ENCODE measurements at regions not wholly inside any gene's neighbourhood (a gene's known extent, or its start where the extent isn't known, plus 50 kb on each side); places are given as distances from the start of the nearest gene placed in this dataset.

- no peak for DNase-seq (ENCODE audit: low read depth)
Measured at GRCh38 chr15:58329781-58330671, 101.8 kb upstream of the LIPC start.

GRCh38 chr15:58330741-58331559 lies 100.8 kb upstream of the LIPC start:
- no peak for DNase-seq (ENCODE audit: low read depth)

- no peak for DNase-seq (ENCODE audit: low read depth)
Measured at GRCh38 chr15:58331560-58331912, 100.3 kb upstream of the LIPC start.

GRCh38 chr15:58331913-58332675 lies 99.7 kb upstream of the LIPC start:
- DNase-seq (ENCODE audit: low read depth): peak; percentile 88

GRCh38 chr15:58332676-58333400 lies 99.0 kb upstream of the LIPC start:
- DNase-seq (ENCODE audit: low read depth): no peak

GRCh38 chr15:58334803-58335202 lies 97.0 kb upstream of the LIPC start:
- DNase-seq (ENCODE audit: low read depth): no peak

- no peak for DNase-seq (ENCODE audit: low read depth)
Measured at GRCh38 chr15:58336161-58336560, 95.6 kb upstream of the LIPC start.

- no peak for DNase-seq (ENCODE audit: low read depth)
Measured at GRCh38 chr15:58340176-58340575, 91.6 kb upstream of the LIPC start.

GRCh38 chr15:58342508-58342907 lies 89.3 kb upstream of the LIPC start:
- DNase-seq (ENCODE audit: low read depth): no peak

GRCh38 chr15:58344213-58345070 lies 87.3 kb upstream of the LIPC start:
- DNase-seq (ENCODE audit: low read depth): no peak

- DNase-seq (ENCODE audit: low read depth): no peak
Measured at GRCh38 chr15:58346361-58346760, 85.4 kb upstream of the LIPC start.

GRCh38 chr15:58348095-58348812 lies 83.5 kb upstream of the LIPC start:
- DNase-seq (ENCODE audit: low read depth): no peak

- no peak for DNase-seq (ENCODE audit: low read depth)
Measured at GRCh38 chr15:58352026-58352929, 79.5 kb upstream of the LIPC start.

GRCh38 chr15:58355382-58355971 lies 76.3 kb upstream of the LIPC start:
- DNase-seq (ENCODE audit: low read depth): no peak

GRCh38 chr15:58355973-58356372 lies 75.8 kb upstream of the LIPC start:
- DNase-seq (ENCODE audit: low read depth): no peak

GRCh38 chr15:58357529-58358476 lies 74.0 kb upstream of the LIPC start:
- no peak for DNase-seq (ENCODE audit: low read depth)

- DNase-seq (ENCODE audit: low read depth): no peak
Measured at GRCh38 chr15:58360421-58361090, 71.2 kb upstream of the LIPC start.

All from CMK (cell line).